Neural cell (in vitro differentiated cells): ENCODE measurements at regions not wholly inside any gene's neighbourhood (a gene's known extent, or its start where the extent isn't known, plus 50 kb on each side); places are given as distances from the start of the nearest gene placed in this dataset.

ENCODE experiments used
- EP300 ChIP-seq: fragments of 450-650 bp; conservative IDR thresholded peaks from 2 replicates; pipeline ENCODE4 v1.6.1; 2014; ENCODE audit warnings: antibody characterized with exemption, mild to moderate bottlenecking, moderate library complexity; ENCODE audit not compliant: poor library complexity, severe bottlenecking
- EZH2 ChIP-seq: fragments of 200-600, 300-800 bp; shearing (Covaris generic), sonication (generic); IDR thresholded peaks from 2 replicates; pipeline ENCODE4 v1.6.1; 2014; ENCODE audit warnings: antibody characterized with exemption, low read length, borderline replicate concordance, mild to moderate bottlenecking; ENCODE audit not compliant: insufficient read depth, poor library complexity, severe bottlenecking
- MXI1 ChIP-seq: fragments of 450-650 bp; conservative IDR thresholded peaks from 2 replicates; pipeline ENCODE4 v1.6.1; 2014; ENCODE audit warnings: antibody characterized with exemption, mild to moderate bottlenecking; ENCODE audit not compliant: poor library complexity, severe bottlenecking
- POLR2AphosphoS5 ChIP-seq: IDR thresholded peaks from 2 replicates; pipeline ENCODE4 v1.6.1; 2012
- RAD21 ChIP-seq: fragments of 450-650 bp; conservative IDR thresholded peaks from 2 replicates; pipeline ENCODE4 v1.6.1; 2014; ENCODE audit warnings: antibody characterized with exemption, mild to moderate bottlenecking, moderate library complexity
- REST ChIP-seq: IDR thresholded peaks from 2 replicates; pipeline ENCODE4 v1.6.1; 2012; ENCODE audit warnings: borderline replicate concordance
- SMC3 ChIP-seq: fragments of 450-650 bp; conservative IDR thresholded peaks from 2 replicates; pipeline ENCODE4 v1.6.1; 2014; ENCODE audit warnings: antibody characterized with exemption, mild to moderate bottlenecking, moderate library complexity; ENCODE audit not compliant: poor library complexity
- TAF1 ChIP-seq: IDR thresholded peaks from 2 replicates; pipeline ENCODE4 v1.6.1; 2012; ENCODE audit warnings: low read depth
- TF ChIP-seq, protein P1 (sequence below): fragments of 450-650 bp; IDR thresholded peaks from 2 replicates; pipeline ENCODE4 v1.5.1; 2014; ENCODE audit warnings: antibody characterized with exemption, mild to moderate bottlenecking, moderate library complexity; ENCODE audit not compliant: poor library complexity, severe bottlenecking

DNA sequence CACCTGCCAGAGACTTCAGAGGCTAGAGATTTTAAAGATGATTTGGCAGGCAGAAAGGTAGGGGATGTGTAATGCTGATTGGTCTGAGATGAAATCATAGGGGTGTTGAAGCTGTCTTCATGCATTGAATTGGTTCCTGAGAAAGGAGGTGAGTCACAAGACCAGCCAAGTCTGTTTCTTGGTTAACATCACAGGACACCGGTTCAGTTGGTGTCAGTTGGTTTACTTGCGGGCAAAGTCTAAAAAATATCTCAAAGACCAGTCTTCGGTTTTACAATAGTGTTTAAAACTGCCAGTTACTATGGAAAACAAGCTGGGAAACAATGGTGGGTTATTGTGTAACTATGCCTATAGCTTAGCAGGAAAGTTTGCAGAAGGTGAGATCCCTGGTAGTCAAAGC lies 305.9 kb downstream of the BARHL2 start:
- TF ChIP-seq, protein P1, sequence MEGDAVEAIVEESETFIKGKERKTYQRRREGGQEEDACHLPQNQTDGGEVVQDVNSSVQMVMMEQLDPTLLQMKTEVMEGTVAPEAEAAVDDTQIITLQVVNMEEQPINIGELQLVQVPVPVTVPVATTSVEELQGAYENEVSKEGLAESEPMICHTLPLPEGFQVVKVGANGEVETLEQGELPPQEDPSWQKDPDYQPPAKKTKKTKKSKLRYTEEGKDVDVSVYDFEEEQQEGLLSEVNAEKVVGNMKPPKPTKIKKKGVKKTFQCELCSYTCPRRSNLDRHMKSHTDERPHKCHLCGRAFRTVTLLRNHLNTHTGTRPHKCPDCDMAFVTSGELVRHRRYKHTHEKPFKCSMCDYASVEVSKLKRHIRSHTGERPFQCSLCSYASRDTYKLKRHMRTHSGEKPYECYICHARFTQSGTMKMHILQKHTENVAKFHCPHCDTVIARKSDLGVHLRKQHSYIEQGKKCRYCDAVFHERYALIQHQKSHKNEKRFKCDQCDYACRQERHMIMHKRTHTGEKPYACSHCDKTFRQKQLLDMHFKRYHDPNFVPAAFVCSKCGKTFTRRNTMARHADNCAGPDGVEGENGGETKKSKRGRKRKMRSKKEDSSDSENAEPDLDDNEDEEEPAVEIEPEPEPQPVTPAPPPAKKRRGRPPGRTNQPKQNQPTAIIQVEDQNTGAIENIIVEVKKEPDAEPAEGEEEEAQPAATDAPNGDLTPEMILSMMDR: no peak
- no peak for TF ChIP-seq EP300
- TF ChIP-seq POLR2AphosphoS5: no peak
- TF ChIP-seq EZH2: no peak
- TF ChIP-seq MXI1: no peak
- TF ChIP-seq RAD21: no peak
- TF ChIP-seq REST: no peak
- TF ChIP-seq TAF1: no peak
- TF ChIP-seq SMC3: no peak
